ENCODE measurements at regions not wholly inside any gene's neighbourhood (a gene's known extent, or its start where the extent isn't known, plus 50 kb on each side); places are given as distances from the start of the nearest gene placed in this dataset.
"Not testable (repeated sequence)": the region's sequence is repeated elsewhere in the genome, so short reads cannot be mapped to it uniquely, and the experiment has no call there.

DNA sequence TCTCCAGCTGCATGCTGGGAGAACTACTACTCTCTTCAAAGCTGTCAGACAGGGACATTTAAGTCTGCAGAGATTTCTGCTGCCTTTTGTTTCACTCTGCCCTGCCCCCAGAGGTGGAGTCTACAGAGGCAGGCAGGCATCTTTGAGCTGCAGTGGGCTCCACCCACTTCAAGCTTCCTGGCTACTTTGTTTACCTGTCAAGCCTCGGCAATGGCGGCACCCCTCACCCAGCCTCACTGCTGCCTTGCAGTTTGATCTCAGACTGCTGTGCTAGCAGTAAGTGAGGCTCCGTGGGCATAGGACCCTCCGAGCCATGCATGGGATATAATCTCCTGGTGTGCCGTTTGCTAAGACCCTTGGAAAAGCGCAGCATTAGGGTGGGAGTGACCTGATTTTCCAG, 61.7 kb downstream of the DMRTA1 start:
- not testable (repeated sequence) for DNase-seq (ENCODE audit: low spot score)

DNA sequence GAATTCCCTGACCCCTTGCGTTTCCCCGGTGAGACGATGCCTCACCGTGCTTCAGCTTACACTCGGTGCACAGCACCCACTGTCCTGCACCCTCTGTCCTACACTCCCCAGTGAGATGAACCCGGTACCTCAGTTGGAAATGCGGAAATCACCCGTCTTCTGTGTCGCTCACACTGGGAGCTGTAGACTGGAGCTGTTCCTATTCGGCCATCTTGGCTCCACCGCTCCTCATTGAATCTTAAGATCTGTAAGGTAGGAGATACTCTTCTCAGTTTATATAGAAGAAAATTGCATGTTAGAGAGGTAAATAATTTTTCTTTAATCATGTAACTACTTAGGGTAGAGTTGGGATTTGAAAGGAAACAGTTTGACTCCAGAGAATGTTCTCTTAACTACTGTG, 62.2 kb downstream of the DMRTA1 start:
- DNase-seq (ENCODE audit: low spot score): no peak

DNA sequence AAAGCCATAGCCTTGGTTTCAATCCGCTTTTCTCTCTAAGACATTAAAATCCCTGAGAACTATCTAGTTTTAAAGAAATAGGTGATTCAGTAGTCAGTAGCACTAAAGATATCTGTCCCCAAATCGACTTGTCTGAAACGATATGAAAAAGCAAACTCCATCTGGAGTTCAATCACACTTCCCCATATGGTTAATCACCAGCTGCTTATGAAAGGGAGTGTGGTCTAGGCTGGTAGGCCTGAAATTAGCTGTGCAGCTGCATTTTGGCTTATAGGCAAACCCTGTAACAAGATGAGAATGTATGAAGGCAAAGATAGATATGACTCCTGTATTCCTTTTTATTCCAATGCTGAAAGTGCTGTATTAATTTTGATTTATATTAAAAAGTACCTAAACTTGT, 65.9 kb downstream of the DMRTA1 start:
- no peak for DNase-seq (ENCODE audit: low spot score)

DNA sequence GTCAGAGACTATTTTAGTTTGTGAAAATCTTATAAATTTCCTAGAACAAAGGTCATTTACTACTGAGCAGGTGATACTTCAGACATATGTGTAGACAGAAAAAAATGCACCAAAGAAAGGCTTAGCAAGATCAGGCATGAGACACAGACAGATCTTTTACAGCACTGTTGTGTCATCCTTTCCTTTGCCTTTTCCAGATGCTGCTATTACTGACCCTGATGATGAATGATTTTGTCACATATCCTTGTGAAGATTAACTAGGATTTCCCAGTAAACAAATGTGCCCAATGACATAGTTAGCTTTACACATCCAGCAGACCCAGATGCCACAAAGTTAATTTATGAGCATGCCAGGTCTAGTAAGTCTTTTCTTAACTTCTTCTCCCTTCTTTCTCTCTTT, 68.2 kb downstream of the DMRTA1 start:
- DNase-seq (ENCODE audit: low spot score): no peak

DNA sequence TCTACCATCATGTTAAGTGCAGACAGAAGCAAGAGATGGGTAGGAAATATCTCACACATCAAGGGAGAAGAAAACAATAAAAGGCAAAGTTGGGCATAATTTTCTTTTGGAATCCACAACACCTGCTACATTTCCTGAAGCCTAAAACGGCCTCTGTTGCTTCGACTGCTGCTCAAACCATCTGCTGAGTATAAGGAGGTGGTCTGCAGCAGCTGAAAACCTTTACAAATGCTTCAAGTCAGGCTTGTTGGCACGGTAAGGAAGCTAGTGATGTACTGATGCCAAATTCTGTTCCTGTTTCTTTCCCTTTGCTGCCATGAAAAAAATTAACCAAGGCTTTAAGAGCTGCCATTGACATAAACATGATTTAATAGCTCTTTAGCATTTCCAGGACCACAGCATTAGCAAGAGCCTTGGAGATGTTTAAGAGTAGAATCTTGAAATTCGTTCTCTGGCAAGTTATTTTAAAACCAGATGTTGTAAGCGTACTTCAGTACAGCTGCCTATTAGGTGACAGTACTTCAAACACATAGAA, 75.6 kb downstream of the DMRTA1 start:
- DNase-seq (ENCODE audit: low spot score): no peak

DNA sequence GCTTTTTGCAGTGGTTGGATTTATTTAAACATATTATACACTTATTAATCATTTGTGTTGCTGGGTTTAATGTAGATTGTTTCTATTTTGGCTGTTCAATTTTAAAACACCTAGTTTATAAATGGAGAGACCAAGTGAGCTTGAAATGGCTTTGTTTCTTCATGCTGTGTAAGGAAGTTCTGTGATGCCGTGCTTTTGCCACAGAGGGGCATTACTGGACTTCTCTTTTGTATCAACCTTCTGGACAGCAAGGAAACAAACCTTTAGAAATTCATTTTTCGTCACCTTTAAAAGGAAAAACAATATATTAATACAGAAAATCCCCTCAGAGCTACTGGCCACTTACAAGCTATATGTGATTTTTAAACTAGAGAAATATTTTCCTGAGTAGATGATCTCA, 81.9 kb downstream of the DMRTA1 start:
- DNase-seq (ENCODE audit: low spot score): no peak

DNA sequence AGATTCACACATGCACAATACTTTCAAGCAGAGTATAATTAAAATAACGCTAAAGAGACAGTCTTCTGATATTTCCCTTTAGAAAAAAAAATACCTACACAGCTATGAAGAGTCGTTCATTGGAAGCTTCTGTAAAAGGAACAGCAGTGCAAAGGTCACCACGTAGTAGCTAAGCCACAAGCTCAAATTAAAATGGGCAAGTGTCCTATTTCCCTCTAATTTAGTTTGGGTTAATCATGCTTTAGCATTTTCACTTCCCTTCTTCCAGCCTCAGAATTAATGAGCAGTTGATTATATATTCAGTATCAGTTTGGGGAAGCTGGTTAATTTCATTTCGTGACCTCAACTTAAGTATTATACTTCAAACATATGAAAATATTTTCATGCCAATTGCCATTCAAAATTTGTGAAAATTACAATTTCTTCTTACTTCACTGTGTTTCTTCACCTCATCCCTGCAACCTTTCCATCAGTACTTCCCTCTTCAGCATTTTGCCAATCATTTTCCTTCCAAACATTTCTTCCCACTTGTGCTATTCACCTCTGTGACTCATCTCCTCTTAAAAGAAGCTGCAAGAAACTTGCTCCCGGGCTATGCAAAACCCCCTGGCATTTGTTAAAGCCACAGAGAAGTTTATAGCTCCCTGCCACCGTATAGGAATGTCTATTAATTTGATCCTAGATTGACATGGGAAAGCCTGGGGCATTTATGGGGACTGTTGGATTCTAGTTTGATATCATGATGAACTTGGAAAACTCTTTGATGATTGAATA, 83.0 kb downstream of the DMRTA1 start:
- no peak for DNase-seq (ENCODE audit: low spot score)

DNA sequence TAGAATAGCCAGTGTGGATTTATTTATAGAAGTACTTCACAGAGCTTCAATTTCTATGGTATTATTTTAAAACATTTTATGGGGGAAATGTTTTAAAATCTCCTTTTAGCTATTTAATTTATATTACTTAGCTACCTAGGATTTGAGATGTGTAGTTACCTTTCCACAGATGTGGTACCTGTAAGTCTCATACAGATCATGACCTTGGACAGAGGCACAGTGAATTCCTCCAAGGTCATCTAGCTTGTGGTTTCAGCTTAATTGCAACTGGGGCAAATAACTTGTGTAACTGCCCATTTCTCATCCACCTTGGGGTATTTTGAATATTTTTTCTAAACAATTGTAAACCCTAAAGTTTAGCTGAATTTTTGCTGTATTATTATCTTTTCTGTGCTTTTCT, 89.2 kb downstream of the DMRTA1 start:
- DNase-seq (ENCODE audit: low spot score): no peak

DNA sequence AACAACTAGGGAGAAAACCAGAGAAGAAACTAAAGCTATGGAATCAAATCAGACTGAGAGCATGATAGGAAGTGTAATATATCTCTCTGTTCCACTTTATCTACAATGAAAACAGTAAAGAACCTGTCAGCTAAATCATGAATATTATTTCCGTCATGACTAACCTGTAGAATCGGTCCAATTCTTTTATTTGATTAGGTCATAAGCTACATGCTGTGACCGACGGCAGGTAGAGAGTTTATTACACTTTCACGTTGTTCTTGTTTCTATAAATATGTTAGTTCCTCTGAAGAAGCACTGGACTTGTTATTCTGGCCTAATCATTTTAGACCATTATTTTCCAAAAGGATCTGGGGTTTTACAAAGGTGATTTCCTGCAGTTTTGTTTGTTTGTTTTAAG, 91.1 kb downstream of the DMRTA1 start:
- no peak for DNase-seq (ENCODE audit: low spot score)

DNA sequence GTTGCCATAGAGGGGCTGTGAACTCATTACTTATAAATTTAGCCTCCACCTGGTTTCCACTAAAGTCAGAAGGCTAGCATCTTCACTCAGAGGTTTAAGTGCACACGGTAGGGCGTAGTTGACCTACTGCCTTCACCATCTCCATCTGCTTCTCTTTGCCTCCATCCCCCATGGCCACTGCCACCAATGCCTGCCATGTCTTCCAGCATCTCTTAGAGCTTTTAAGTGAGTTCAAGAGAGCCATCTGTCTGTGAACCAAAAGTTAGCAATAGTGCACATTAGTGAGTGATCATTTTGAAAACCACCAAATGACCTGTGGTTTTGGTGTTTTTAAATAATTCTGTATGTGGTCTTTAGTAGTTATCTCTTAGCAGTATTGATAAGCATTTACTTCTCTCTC, 102.0 kb downstream of the DMRTA1 start:
- DNase-seq (ENCODE audit: low spot score): no peak

DNA sequence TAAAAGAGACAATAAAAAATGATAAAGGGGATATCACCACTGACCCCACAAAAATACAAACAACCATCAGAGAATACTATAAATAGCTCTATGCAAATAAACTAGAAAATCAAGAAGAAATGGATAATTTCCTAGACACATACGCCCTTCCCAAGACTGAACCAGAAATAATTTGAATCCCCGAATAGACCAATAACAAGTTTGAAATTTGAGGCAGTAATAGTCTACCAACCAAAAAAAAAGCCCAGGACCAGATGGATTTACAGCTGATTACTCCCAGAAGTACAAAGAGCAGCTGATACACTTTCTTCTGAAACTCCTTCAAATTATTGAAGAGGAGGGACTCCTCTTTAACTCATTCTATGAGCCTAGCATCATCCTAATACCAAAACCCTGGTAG, 128.1 kb downstream of the DMRTA1 start:
- no peak for DNase-seq (ENCODE audit: low spot score)

DNA sequence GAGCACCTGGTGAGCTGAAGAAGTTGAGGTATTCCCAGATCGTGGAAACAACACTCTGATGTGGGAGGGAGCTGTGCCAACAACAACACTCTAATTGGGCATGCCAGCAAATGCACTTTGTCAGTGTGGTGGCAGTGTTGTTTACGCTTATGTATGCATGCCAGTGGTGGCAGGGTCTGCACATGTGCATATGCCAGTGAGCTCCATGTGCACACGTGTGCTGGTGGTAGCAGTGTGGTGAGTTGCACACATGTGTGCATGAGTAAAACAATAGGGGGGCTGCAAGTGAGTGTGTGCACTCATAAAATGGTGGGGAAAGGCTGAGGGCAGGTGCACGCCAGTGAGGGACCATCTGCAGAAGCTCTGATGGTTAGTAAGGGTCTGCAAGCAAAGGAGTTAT, 134.2 kb downstream of the DMRTA1 start:
- no peak for DNase-seq (ENCODE audit: low spot score)

DNA sequence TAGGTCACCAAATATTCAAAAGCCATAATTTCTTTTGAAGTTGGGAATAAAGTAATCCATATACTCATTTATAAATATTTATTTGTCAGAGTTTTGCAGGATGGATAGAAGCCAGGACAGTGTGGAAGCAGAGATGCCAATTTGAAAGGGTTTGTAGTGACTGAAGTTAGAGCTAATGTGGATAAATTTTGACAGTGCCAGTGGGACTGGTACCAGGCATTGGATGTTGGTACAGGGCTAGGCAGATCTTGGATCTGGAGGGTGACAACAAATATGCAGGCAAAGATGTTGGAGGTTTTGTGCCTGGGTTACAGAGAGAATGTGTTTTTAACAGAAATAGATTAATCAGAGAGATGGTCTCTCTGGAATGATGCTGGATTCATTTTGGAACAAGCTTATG, 135.6 kb downstream of the DMRTA1 start:
- no peak for DNase-seq (ENCODE audit: low spot score)

DNA sequence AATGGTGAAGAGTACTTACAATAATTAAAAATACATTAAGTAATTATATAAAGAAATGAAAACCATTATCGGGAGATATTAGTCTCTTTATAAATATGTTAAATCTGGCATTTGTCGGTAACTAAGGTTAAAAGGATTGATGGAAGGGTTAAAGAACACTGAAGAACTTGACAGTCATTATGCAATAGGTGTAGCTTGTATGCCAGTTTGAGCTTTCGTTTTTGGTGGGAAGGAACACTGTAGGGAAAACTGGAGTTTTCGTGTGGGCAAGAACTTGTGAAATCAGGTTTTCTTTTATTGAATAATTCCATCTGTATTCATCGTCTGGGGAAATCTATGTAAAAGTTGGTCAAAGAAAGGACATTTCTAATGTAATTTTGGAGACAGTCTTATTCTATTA, 142.3 kb downstream of the DMRTA1 start:
- DNase-seq (ENCODE audit: low spot score): no peak

DNA sequence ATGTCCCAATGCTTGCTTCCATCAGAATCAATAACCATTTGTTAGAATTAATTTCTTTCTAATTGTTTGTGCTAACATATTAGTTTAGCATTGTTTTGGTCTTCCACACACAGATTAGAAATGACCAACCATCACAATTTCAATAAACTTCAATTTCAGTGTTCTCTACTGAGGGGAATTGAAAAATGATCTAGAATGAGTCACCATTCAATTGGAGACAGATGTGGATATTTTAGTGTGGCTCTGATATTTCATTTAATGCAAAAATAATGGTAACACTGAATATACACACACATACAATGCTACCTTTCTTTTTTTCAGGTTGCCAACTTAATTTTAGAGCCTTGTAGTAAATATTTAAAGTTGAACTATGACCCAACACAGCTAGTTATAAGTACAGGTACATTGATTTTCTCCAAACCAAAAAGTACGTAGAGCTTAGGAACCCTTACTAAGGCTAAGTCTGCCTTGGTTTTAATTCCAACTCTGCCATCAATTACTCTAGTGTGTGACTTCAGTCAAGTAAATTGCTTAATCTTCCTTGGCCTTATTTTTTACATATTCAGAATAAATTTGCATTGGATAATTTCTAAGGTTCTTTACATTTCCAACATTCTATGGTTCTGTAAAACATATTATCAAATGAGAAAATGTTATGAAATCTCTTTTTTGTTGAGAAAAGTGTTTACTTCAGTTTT, 143.9 kb downstream of the DMRTA1 start:
- no peak for DNase-seq (ENCODE audit: low spot score)

DNA sequence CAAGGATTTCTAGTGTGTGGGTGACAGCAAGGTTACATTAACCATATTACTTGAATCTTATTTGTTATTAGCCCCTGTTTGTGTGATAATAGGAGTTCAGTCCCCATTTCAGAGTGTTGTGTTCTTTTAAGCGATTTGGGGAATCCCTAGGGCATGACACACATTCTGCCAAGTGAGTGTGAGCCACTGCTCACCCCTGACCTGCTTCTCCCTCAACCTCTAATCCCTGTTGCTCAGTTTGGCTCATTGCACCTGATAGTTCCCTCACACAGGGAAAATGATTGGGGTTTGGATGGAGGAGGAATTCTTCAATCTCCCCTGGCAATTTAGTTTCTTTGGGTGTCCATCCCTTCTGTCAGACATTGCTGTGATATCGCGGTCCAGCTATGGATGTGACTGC, 149.2 kb downstream of the DMRTA1 start:
- DNase-seq (ENCODE audit: low spot score): no peak

DNA sequence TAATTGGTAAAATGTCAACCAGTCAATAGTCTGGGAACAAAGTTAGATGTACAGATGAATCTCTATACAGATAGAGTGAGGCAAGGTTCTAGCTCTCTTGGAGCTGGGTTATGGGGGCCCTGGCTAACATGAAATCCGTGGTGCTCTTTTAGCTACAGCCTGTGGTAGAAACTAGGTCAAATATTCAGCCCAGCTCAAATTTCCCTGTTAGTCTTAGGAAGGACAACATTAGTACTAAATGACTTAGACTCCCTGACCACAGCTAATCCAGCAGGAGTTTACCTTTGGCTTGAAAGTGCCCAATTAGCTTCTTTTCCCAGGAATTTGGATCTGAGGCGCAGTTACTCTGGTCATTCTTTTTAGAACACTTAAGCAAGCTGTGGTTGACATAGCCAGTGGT, 170.5 kb downstream of the DMRTA1 start:
- DNase-seq (ENCODE audit: low spot score): no peak

DNA sequence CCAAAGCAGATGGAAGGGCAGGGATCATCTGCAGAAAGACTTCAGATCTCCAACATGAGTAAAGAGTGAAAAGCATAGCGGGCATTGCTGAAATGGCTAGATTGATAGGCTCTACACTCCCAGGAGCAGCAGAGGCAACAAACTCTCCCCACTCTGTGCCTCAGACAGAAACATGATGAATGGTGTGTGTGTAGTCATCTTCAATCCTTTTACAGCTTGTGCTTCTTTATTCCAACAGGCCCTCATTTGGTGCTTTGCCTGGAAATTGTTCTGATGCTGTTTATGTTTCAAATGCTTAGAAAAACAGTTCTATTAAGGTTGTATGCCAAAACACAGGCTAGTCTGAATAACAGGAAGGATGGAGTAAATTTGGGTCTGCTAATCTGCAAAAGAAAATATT, 176.2 kb downstream of the DMRTA1 start:
- no peak for DNase-seq (ENCODE audit: low spot score)

DNA sequence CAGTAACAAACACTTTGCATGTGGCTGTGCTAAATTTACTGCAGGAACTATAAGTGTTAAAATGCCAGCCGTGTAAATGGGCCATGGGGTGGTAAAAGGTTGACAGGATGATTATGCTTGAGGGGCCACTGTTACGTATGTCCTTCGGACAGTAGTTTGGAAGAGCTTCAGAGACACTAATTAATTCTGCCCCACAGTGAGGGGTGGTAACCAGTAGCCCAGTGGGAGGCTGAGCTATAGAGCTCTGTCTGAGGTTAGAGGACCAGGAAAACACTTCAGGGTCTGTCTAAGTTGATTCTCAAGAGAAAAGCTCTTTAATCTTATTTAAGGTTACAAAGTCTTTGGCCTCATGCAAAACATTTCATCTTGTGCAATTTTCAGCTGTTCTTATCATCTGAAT, 176.6 kb downstream of the DMRTA1 start:
- no peak for DNase-seq (ENCODE audit: low spot score)

DNA sequence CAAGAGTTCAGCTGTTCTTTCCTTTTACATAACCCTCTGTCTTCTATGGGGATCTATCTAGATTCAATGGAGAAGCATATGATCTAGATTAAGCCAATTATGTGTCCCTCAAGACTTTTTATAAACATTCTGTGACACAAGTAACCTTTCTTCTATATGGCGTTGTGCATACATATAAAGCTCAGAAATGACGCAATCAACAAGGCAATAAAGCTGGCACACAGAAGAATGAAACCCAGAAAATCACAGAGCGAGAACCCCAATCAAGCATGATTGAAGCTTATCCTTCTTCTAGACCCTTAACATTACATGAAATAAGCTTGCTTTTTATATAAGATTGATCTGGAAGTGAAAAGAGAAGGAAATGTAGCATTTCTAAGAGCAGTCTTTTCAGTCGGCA, 178.9 kb downstream of the DMRTA1 start:
- no peak for DNase-seq (ENCODE audit: low spot score)

DNA sequence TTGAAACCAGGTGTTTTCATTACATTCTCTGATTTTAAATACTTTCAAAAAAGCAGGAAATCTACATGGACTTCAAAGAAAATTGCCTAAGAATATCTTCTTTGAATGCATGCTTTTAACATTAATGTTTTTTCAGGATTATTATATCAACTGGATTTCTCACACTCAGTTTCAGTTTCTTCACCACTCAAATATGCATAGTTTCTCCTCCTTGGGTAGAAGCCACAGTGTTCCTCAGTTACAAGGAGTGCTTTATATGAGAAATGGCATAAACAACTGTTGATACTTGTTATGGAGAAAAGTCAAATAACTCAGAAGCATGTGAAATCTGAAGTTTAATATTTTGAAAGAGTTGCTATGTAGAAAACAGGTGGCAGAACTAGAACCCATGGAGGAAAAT, 196.9 kb downstream of the DMRTA1 start:
- no peak for DNase-seq (ENCODE audit: low spot score)

DNA sequence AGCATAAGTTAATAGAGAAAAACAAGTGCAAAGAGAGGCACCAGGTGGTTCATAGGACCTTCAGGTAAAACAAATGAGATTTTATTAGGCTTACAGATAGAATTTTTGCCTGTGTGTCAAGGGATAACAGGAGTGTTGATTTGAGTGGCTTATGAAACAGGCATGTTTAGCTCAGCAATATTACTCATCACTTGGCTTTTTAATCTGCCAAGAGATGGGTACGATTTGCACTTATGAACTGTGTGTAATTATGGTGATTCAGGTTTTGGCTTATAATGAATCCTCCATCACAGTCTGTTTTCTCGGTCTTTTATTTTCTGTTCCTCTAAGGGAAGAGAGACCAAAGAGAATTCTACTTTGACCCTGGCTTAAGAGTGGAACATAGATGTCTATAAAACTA, 199.3 kb downstream of the DMRTA1 start:
- DNase-seq (ENCODE audit: low spot score): no peak

DNA sequence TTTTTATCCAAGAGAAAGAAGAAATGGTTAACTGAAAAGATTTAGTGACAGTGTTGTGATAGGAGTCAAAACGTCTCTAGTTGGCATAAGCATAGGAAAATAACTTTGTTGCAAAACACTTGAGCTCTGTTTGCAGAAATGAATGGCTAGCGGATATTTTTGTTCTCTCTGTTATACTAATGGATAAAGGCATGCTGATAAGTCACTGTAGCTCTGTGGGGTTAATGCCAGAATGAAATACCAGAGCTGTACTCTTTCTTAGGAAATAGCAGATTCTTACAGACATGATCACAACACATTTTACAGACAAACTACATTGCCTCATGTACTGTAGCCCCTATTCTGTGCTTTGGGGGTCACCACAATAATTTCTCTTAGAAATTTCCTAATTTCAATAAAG, 202.8 kb downstream of the DMRTA1 start:
- DNase-seq (ENCODE audit: low spot score): no peak

DNA sequence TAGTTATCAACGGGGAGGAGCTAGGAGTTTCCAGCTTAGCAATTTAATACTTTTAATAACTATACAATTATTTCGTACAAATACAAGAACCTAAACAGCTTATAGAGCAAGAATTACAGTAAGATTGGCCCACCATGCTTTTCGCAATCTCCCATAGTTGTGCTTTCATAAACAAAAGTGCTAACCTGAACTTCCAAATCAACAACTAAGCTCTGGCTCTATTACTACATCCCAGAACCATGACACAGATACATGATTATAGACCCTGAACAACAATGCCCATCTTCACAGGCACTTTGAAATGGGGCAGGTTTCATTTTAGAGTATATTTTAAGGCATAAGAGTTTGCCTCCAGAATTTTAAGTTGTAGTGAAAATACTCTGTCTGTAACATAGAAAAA, 203.5 kb downstream of the DMRTA1 start:
- DNase-seq (ENCODE audit: low spot score): no peak

Measured in hepatic stellate cell (primary cell).